Gastrocnemius medialis (tissue), 4 donors: ENCODE measurements at regions not wholly inside any gene's neighbourhood (a gene's known extent, or its start where the extent isn't known, plus 50 kb on each side); places are given as distances from the start of the nearest gene placed in this dataset.

ENCODE experiments used
- CTCF ChIP-seq, 5 experiments: fragments of 450-650 bp in 3 of 5; fragments of 200-600 bp in 2 of 5; sonication (generic) in 2 of 5; IDR thresholded peaks in 4 of 5; conservative IDR thresholded peaks in 1 of 5; 1 replicate in 4 of 5; 2 replicates in 1 of 5; pipeline ENCODE4 v1.5.1; 2016 to 2019; ENCODE audit warnings: antibody characterized with exemption in 5 of 5, mild to moderate bottlenecking in 3 of 5, moderate library complexity in 3 of 5
- POLR2A ChIP-seq, 2 donors: fragments of 450-650 bp; IDR thresholded peaks; one replicate each; pipeline ENCODE4 v1.6.1; 2017; ENCODE audit warnings: antibody characterized with exemption in 2 of 2, mild to moderate bottlenecking in 2 of 2, moderate library complexity in 2 of 2

DNA sequence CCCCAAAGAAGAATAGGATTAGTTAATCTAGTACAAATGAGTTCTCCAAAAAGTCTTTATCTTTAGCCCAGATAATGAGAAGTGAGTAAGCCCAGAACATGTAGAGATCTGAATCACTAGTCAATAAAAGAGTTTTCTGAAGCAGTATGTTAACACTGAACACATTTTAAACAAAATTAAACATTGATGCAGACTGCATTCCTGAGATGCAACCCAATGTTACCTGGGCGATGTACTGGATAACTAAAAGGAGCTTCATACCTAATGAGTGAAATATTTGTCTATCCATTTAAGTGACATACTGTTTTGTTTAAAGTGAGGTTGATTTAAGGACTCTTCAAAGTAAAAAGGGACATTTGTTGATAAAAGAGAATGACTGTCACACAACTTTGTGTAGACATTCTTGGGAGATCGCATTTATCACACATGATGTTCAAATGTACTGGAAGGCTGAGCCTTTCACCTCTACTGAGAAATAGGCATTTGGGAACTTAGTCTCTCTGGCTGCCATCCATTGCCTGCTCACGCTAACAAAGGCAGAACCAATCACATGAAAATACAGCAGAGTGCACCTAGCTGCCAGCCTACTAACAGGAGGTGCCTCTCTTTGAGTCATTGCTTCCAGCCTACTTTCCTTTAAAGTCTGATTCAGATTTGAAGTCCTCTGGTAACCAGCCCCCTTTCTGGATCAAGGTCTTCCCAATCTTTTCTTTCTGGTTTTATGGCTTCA, 287.7 kb downstream of the BTG1 start:
- TF ChIP-seq CTCF (IDR thresholded peaks at IDR 0.05 in 4 of 5, conservative IDR thresholded peaks at IDR 0.05 in 1 of 5) (no peak), POLR2A (IDR thresholded peaks at IDR 0.05) (no peak)
